Mesendoderm (in vitro differentiated cells): ENCODE measurements at regions not wholly inside any gene's neighbourhood (a gene's known extent, or its start where the extent isn't known, plus 50 kb on each side); places are given as distances from the start of the nearest gene placed in this dataset. TPM values are rescaled to one million over a fixed set of nuclear protein-coding genes. Genes with fewer than 3 reads are reported as not detected.

Experiments used
- DNase-seq: peaks from one replicate; pipeline ENCODE4 v3.0.0; 2013
- H2AK5ac ChIP-seq: 2 replicates; pipeline ENCODE4 v1.6.1; 2013; ENCODE audit warnings: low read length, inconsistent platforms
- H2BK120ac ChIP-seq: 2 replicates; pipeline ENCODE4 v1.6.1; 2013; ENCODE audit warnings: low read depth, mild to moderate bottlenecking, low read length, moderate library complexity, mixed read lengths
- H2BK15ac ChIP-seq: replicated peaks from 2 replicates; pipeline ENCODE4 v1.6.1; 2013; ENCODE audit warnings: low read depth, mild to moderate bottlenecking, moderate library complexity
- H2BK5ac ChIP-seq: 2 replicates; pipeline ENCODE4 v1.6.1; 2013; ENCODE audit warnings: low read length, inconsistent platforms
- H3K18ac ChIP-seq: 2 replicates; pipeline ENCODE4 v1.6.1; 2013; ENCODE audit warnings: mild to moderate bottlenecking, low read length, mixed read lengths
- H3K23ac ChIP-seq: one replicate; pipeline ENCODE4 v1.6.1; 2013; ENCODE audit warnings: low read length
- H3K27ac ChIP-seq: 2 replicates; pipeline ENCODE4 v1.5.1; 2013; ENCODE audit warnings: low read depth, mild to moderate bottlenecking, inconsistent platforms, low read length, moderate library complexity
- H3K27me3 ChIP-seq: 2 replicates; pipeline ENCODE4 v1.6.1; 2013; ENCODE audit warnings: low read length, control low read depth, mild to moderate bottlenecking, inconsistent platforms; ENCODE audit not compliant: insufficient read depth, poor library complexity
- H3K36me3 ChIP-seq: 2 replicates; pipeline ENCODE4 v1.6.1; 2013; ENCODE audit warnings: low read length, inconsistent platforms; ENCODE audit not compliant: control insufficient read depth, insufficient read depth
- H3K4ac ChIP-seq: one replicate; pipeline ENCODE4 v1.6.1; 2013; ENCODE audit warnings: low read depth, mild to moderate bottlenecking, low read length, moderate library complexity
- H3K4me1 ChIP-seq: 2 replicates; pipeline ENCODE4 v1.6.1; 2013; ENCODE audit warnings: low read depth, low read length, inconsistent platforms; ENCODE audit not compliant: control insufficient read depth
- H3K4me2 ChIP-seq: 2 replicates; pipeline ENCODE4 v1.6.1; 2013; ENCODE audit warnings: low read length
- H3K4me3 ChIP-seq: 2 replicates; pipeline ENCODE4 v1.5.1; 2013; ENCODE audit warnings: mild to moderate bottlenecking, low read length
- H3K56ac ChIP-seq: one replicate; pipeline ENCODE4 v1.6.1; 2013; ENCODE audit warnings: low read length
- H3K79me1 ChIP-seq: 2 replicates; pipeline ENCODE4 v1.6.1; 2013; ENCODE audit warnings: low read length, inconsistent platforms
- H3K79me2 ChIP-seq: 2 replicates; pipeline ENCODE4 v1.6.1; 2013; ENCODE audit warnings: mild to moderate bottlenecking, low read length; ENCODE audit not compliant: control insufficient read depth, insufficient read depth
- H3K9ac ChIP-seq: 2 replicates; pipeline ENCODE4 v1.6.1; 2013; ENCODE audit warnings: low read length, inconsistent platforms
- H4K5ac ChIP-seq: one replicate; pipeline ENCODE4 v1.6.1; 2013; ENCODE audit warnings: low read length
- H4K8ac ChIP-seq: one replicate; pipeline ENCODE4 v1.6.1; 2013; ENCODE audit warnings: low read depth, mild to moderate bottlenecking, control low read depth, low read length, moderate library complexity
- WGBS: extraction: QIAGEN DNeasy Blood & Tissue Kit; methylation state at CpG from one replicate; pipeline ENCODE4 v1.1.7; 2013; ENCODE audit warnings: low lambda C conversion rate, missing lambda C conversion rate; ENCODE audit not compliant: insufficient coverage; ENCODE audit errors: extremely low coverage; 5-methylcytosine and 5-hydroxymethylcytosine counted together
- small RNA-seq: library from polyadenylated mRNA; stranded (forward); fragments of <200 nt; extraction: miRNeasy Mini kit (QIAGEN cat#:217004); gene quantifications from one replicate; pipeline ENCODE3, GENCODE V24; 2013; ENCODE audit not compliant: insufficient read depth

DNA sequence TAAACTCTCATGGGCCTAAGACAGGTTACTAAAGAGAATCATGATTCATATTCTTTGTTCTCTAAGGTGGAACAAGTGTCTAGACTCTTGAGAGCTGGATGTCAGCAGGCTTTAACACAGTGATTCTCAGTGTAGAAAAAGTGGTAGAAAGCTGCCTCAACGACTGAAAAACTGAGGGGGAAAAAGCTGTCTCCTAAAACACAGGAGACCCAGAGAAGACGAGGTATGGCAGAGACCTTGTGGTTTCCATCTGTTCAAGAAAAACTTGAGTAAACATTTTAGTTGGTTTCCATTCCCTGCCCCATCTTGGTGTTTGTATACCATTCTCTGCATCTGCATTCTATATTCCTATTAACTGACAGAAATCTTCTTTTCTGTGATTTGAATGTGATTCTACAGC is 57.6 kb upstream of the MAP3K7 start:
- no CpG with 5 or more reads among the region's 2 CpGs for WGBS
- Histone ChIP-seq H2BK15ac (no peak overlapping the region), H2BK120ac (no peak overlapping the region), H4K5ac (no peak overlapping the region), H3K36me3 (no peaks in the 10 kb centered on the region), H3K4me2 (no peak overlapping the region), H3K27ac (no peak overlapping the region), H3K9ac (no peak overlapping the region), H3K4me1 (no peaks in the 10 kb centered on the region), H4K8ac (no peak overlapping the region), H3K79me1 (no peaks in the 10 kb centered on the region), H3K27me3 (no peaks in the 10 kb centered on the region), H2AK5ac (no peak overlapping the region), H3K23ac (no peak overlapping the region), H3K4ac (no peak overlapping the region), H3K18ac (peak overlapping the region; percentile 51), H3K4me3 (no peak overlapping the region), H2BK5ac (no peak overlapping the region), H3K79me2 (no peaks in the 10 kb centered on the region), H3K56ac (no peak overlapping the region)
- DNase-seq, result no peak

DNA sequence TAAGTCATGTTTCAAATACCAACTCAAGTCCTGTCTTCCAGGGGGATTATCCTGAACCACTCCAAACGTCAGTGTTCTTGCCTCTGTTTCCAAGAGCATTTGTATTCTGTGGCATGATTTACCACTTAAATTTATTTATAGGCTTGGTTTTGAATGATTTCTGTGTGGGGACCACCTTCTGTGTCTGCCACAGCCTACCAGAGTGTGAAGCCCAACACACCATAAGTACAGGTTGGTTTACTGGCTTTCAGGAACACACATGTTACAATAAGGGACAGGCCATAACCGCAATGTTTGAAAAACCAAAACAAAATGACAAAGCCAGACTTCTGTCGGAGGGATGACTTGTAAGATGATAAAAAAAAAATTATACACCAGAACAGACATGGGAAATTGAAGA is 56.5 kb upstream of the MAP3K7 start:
- Histone ChIP-seq H4K8ac (no peak overlapping the region), H3K36me3 (no peaks in the 10 kb centered on the region), H2BK120ac (no peak overlapping the region), H3K56ac (no peak overlapping the region), H3K23ac (no peak overlapping the region), H2AK5ac (no peak overlapping the region), H2BK5ac (no peak overlapping the region), H3K79me2 (no peaks in the 10 kb centered on the region), H3K4me3 (no peak overlapping the region), H3K4ac (no peak overlapping the region), H3K79me1 (no peaks in the 10 kb centered on the region), H3K9ac (no peak overlapping the region), H3K18ac (no peak overlapping the region), H3K27ac (no peak overlapping the region), H2BK15ac (no peak overlapping the region), H3K27me3 (no peaks in the 10 kb centered on the region), H3K4me2 (no peak overlapping the region), H4K5ac (no peak overlapping the region), H3K4me1 (no peaks in the 10 kb centered on the region)
- no CpG with 5 or more reads among the region's 3 CpGs for WGBS
- peak; percentile 24 for DNase-seq

DNA sequence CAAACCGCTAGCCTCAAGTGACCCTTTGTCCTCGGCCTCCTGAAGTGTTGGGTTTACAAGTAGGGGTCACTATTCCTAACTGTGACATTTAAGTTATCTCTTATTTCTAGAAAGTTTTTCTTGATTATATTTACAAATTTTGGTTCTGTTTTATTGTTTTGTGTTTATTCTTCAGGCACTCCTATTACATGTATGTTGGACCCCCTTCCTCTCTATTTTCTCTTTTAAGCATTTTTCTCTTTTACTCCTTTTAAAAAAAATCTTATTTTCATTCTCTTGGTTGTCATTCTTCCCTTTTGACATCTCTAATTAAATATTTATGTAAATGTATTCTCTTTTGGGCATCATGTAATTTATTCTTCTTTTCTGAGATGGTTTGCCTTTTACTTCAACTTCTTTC is 50.4 kb upstream of the MAP3K7 start:
- no peak overlapping the region for H2BK15ac ChIP-seq
- no peaks in the 10 kb centered on the region for H3K79me2 ChIP-seq
- no peaks in the 10 kb centered on the region for H3K79me1 ChIP-seq
- no peak overlapping the region for H3K4ac ChIP-seq
- H3K27me3 ChIP-seq, result no peaks in the 10 kb centered on the region
- DNase-seq, result no peak
- H2BK5ac ChIP-seq, result no peak overlapping the region
- no peak overlapping the region for H3K23ac ChIP-seq
- H3K4me1 ChIP-seq, result no peaks in the 10 kb centered on the region
- H4K8ac ChIP-seq, result no peak overlapping the region
- no peak overlapping the region for H3K27ac ChIP-seq
- no peak overlapping the region for H2AK5ac ChIP-seq
- WGBS, result no CpG with 5 or more reads among the region's 2 CpGs
- H3K18ac ChIP-seq, result no peak overlapping the region
- H4K5ac ChIP-seq, result no peak overlapping the region
- no peak overlapping the region for H2BK120ac ChIP-seq
- no peak overlapping the region for H3K4me2 ChIP-seq
- no peak overlapping the region for H3K56ac ChIP-seq
- no peak overlapping the region for H3K4me3 ChIP-seq
- H3K36me3 ChIP-seq, result no peaks in the 10 kb centered on the region
- no peak overlapping the region for H3K9ac ChIP-seq

Small RNA genes lying in the stretch of these regions (small RNA-seq; reads per million reads assigned to genes)
- gene MIR4643 (not detected), gene MTATP6P25 (not detected), gene MTCO1P56 (not detected), gene MTND4LP19 (not detected), gene RF00012 (not detected), gene RN7SL415P (not detected)
